ENCODE measurements at regions not wholly inside any gene's neighbourhood (a gene's known extent, or its start where the extent isn't known, plus 50 kb on each side); places are given as distances from the start of the nearest gene placed in this dataset.

- H3K36me3 ChIP-seq = no peaks in the 10 kb centered on the region
- no peak for DNase-seq
- no peak overlapping the region for H3K4me3 ChIP-seq (ENCODE audit: low read depth, low read length)
- H3K27ac ChIP-seq = no peak overlapping the region
- no peaks in the 10 kb centered on the region for H3K27me3 ChIP-seq (ENCODE audit: insufficient read depth, low read depth, severe bottlenecking)
- TF ChIP-seq CTCF (IDR thresholded peaks at IDR 0.05; ENCODE audit: low read depth, low read length) = no peak
- no peaks in the 10 kb centered on the region for H3K9me3 ChIP-seq (ENCODE audit: severe bottlenecking)
Observed at GRCh38 chr3:110093812-110094401, 756.6 kb upstream of the DPPA4 start.

- H3K9me3 ChIP-seq (ENCODE audit: severe bottlenecking) = no peaks in the 10 kb centered on the region
- no peaks in the 10 kb centered on the region for H3K27me3 ChIP-seq (ENCODE audit: insufficient read depth, low read depth, severe bottlenecking)
- H3K36me3 ChIP-seq = no peaks in the 10 kb centered on the region
- no peak for TF ChIP-seq CTCF (IDR thresholded peaks at IDR 0.05; ENCODE audit: low read depth, low read length)
- no peak for DNase-seq
- no peak overlapping the region for H3K27ac ChIP-seq
- no peak overlapping the region for H3K4me3 ChIP-seq (ENCODE audit: low read depth, low read length)
Observed at GRCh38 chr3:110099711-110100110, 762.4 kb upstream of the DPPA4 start.

- no peak for DNase-seq
- no peak for TF ChIP-seq CTCF (IDR thresholded peaks at IDR 0.05; ENCODE audit: low read depth, low read length)
- H3K27me3 ChIP-seq (ENCODE audit: insufficient read depth, low read depth, severe bottlenecking) = no peaks in the 10 kb centered on the region
- H3K27ac ChIP-seq = no peak overlapping the region
- H3K36me3 ChIP-seq = no peaks in the 10 kb centered on the region
- H3K4me3 ChIP-seq (ENCODE audit: low read depth, low read length) = no peak overlapping the region
- no peaks in the 10 kb centered on the region for H3K9me3 ChIP-seq (ENCODE audit: severe bottlenecking)
Observed at GRCh38 chr3:110101361-110101760, 764.0 kb upstream of the DPPA4 start.

- Histone ChIP-seq H3K9me3 (ENCODE audit: severe bottlenecking) (no peaks in the 10 kb centered on the region), H3K36me3 (no peaks in the 10 kb centered on the region), H3K27ac (no peak overlapping the region), H3K27me3 (ENCODE audit: insufficient read depth, low read depth, severe bottlenecking) (no peaks in the 10 kb centered on the region), H3K4me3 (ENCODE audit: low read depth, low read length) (no peak overlapping the region)
- no peak for TF ChIP-seq CTCF (IDR thresholded peaks at IDR 0.05; ENCODE audit: low read depth, low read length)
- no peak for DNase-seq
Observed at GRCh38 chr3:110106805-110107204, 769.5 kb upstream of the DPPA4 start.

- DNase-seq = no peak
Observed at GRCh38 chr3:110123946-110124345, 786.6 kb upstream of the DPPA4 start.

More at GRCh38 chr3:110123946-110124345, 786.6 kb upstream of the DPPA4 start:
- H3K9me3 ChIP-seq (ENCODE audit: severe bottlenecking) = no peaks in the 10 kb centered on the region
- no peak for TF ChIP-seq CTCF (IDR thresholded peaks at IDR 0.05; ENCODE audit: low read depth, low read length)
- H3K36me3 ChIP-seq = no peaks in the 10 kb centered on the region
- H3K4me3 ChIP-seq (ENCODE audit: low read depth, low read length) = no peak overlapping the region
- no peaks in the 10 kb centered on the region for H3K27me3 ChIP-seq (ENCODE audit: insufficient read depth, low read depth, severe bottlenecking)
- H3K27ac ChIP-seq = no peak overlapping the region

All from WERI-Rb-1 (cell line).